ENCODE measurements at regions not wholly inside any gene's neighbourhood (a gene's known extent, or its start where the extent isn't known, plus 50 kb on each side); places are given as distances from the start of the nearest gene placed in this dataset.

- CTCF ChIA-PET = interaction anchor here (0.8 kb wide), 1 partner anchor 97 kb away, joined by 5 read pairs; no protein-coding TSS in a partner anchor
- Histone ChIP-seq H3K4me3 (ENCODE audit: low read depth, low read length) (no peak overlapping the region), H3K27ac (ENCODE audit: extremely low read depth, low read depth, low read length) (no peak overlapping the region), H3K36me3 (ENCODE audit: control insufficient read depth in 2 of 2, insufficient read depth in 1 of 2, low read length in 2 of 2) (no peaks in the 10 kb centered on the region), H3K4me1 (ENCODE audit: control insufficient read depth, insufficient read depth, low read length) (no peaks in the 10 kb centered on the region), H3K9me3 (ENCODE audit: control insufficient read depth, insufficient read depth, low read depth, low read length) (no peaks in the 10 kb centered on the region)
- POLR2A ChIA-PET = no interaction called here
- no peak for TF ChIP-seq ELK4 (IDR thresholded peaks at IDR 0.05; ENCODE audit: borderline replicate concordance, low read depth, low read length)
- no peak for TF ChIP-seq ZNF324 (tag by site-specific recombination; IDR thresholded peaks at IDR 0.05)
- no peak for TF ChIP-seq ZNF518A (tag by site-specific recombination; conservative IDR thresholded peaks at IDR 0.05; ENCODE audit: low read depth)
- no peak for TF ChIP-seq ZNF768 (tag by site-specific recombination; IDR thresholded peaks at IDR 0.05)
- TF ChIP-seq ZNF48 (tag by site-specific recombination; IDR thresholded peaks at IDR 0.05) = no peak
- TF ChIP-seq ZNF133 (tag by site-specific recombination; IDR thresholded peaks at IDR 0.05) = no peak
- TF ChIP-seq ZNF398 (tag by site-specific recombination; IDR thresholded peaks at IDR 0.05) = no peak
- no peak for TF ChIP-seq ZNF449 (tag by site-specific recombination; IDR thresholded peaks at IDR 0.05)
- TF ChIP-seq KLF16 (tag by site-specific recombination; IDR thresholded peaks at IDR 0.05) = no peak
Measured at GRCh38 chr20:60754856-60755255, 497.2 kb upstream of the CDH4 start.

- TF ChIP-seq ZNF175 (tag by site-specific recombination; IDR thresholded peaks at IDR 0.05) (no peak), ZNF37A (tag by site-specific recombination; IDR thresholded peaks at IDR 0.05) (no peak), ZNF202 (tag by site-specific recombination; IDR thresholded peaks at IDR 0.05; ENCODE audit: borderline replicate concordance) (no peak), ZNF785 (tag by site-specific recombination; IDR thresholded peaks at IDR 0.05) (no peak), ZNF76 (tag by site-specific recombination; IDR thresholded peaks at IDR 0.05; ENCODE audit: borderline replicate concordance, low read depth) (no peak), ZNF398 (tag by site-specific recombination; IDR thresholded peaks at IDR 0.05) (no peak), ZNF148 (tag by site-specific recombination; IDR thresholded peaks at IDR 0.05; ENCODE audit: borderline replicate concordance) (no peak), ZNF10 (tag by site-specific recombination; IDR thresholded peaks at IDR 0.05) (no peak), MYNN (tag by site-specific recombination; IDR thresholded peaks at IDR 0.05; ENCODE audit: borderline replicate concordance) (no peak), ZNF843 (tag by site-specific recombination; IDR thresholded peaks at IDR 0.05) (no peak), FEZF1 (tag by site-specific recombination; IDR thresholded peaks at IDR 0.05) (no peak)
- ChIA-PET CTCF (interaction anchor here (0.5 kb wide), 1 partner anchor 11 kb away, joined by 3 read pairs; no protein-coding TSS in a partner anchor), POLR2A (no interaction called here)
Measured at GRCh38 chr20:60759651-60760050, 492.4 kb upstream of the CDH4 start.

More at GRCh38 chr20:60759651-60760050, 492.4 kb upstream of the CDH4 start:
- H3K36me3 ChIP-seq (ENCODE audit: control insufficient read depth in 2 of 2, insufficient read depth in 1 of 2, low read length in 2 of 2) = no peaks in the 10 kb centered on the region
- H3K27ac ChIP-seq (ENCODE audit: extremely low read depth, low read depth, low read length) = no peak overlapping the region
- H3K4me3 ChIP-seq (ENCODE audit: low read depth, low read length) = no peak overlapping the region
- H3K4me1 ChIP-seq (ENCODE audit: control insufficient read depth, insufficient read depth, low read length) = no peaks in the 10 kb centered on the region
- H3K9me3 ChIP-seq (ENCODE audit: control insufficient read depth, insufficient read depth, low read depth, low read length) = no peaks in the 10 kb centered on the region

Data from HEK293 (cell line).